HCT116 (cell line): ENCODE measurements at regions not wholly inside any gene's neighbourhood (a gene's known extent, or its start where the extent isn't known, plus 50 kb on each side); places are given as distances from the start of the nearest gene placed in this dataset.
"Not testable (repeated sequence)": the region's sequence is repeated elsewhere in the genome, so short reads cannot be mapped to it uniquely, and the experiment has no call there.

ENCODE experiments used
- ATAC-seq: fragments of 200-7000 bp; cut with Tn5 transposase; 2 replicates; pipeline ENCODE4 v1.9.1; 2020; ENCODE audit warnings: mild to moderate bottlenecking, moderate library complexity
- BruUV-seq: library from RNA; stranded (reverse); fragments of 400-500 nt; replicated peaks from 2 replicates; lab custom pipeline; 2021; lab: Mats Ljungman, UMichigan
- CTCF ChIA-PET: fragments of 300-600 bp; sonication (Branson Sonifier 250); formaldehyde crosslinking; loops from one replicate; lab custom pipeline; 2021; ENCODE audit warnings: antibody characterized with exemption; lab: Charles Lee
- POLR2A ChIA-PET: fragments of 300-600, 350-600 bp; sonication (Branson Sonifier 250); formaldehyde crosslinking; loops from one replicate; lab custom pipeline; 2021; ENCODE audit warnings: antibody characterized with exemption; lab: Charles Lee
- RAD21 ChIA-PET, 2 experiments: fragments of 300-600 bp; sonication (Branson Sonifier 250); formaldehyde crosslinking; loops; one replicate each; lab custom pipeline; 2023; ENCODE audit warnings: low total read pairs in 2 of 2; ENCODE audit not compliant: uncharacterized antibody in 2 of 2, unreplicated experiment in 2 of 2, low non-redundant PET in 1 of 2; lab: Charles Lee
- DNase-seq: peaks from one replicate; pipeline ENCODE4 v3.0.0-alpha.2; 2010; ENCODE audit warnings: low read depth, low spot score
- H2AFZ ChIP-seq: fragments of 200-600 bp; shearing (Covaris generic), sonication (generic); 2 replicates; pipeline ENCODE4 v1.6.1; 2017; ENCODE audit warnings: low read depth, mixed run types, mixed read lengths, antibody characterized with exemption, low read length; ENCODE audit not compliant: poor library complexity, severe bottlenecking
- H3K27ac ChIP-seq: 2 replicates; pipeline ENCODE4 v1.5.1; 2012; ENCODE audit warnings: low read depth, low read length
- H3K27me3 ChIP-seq: fragments of 200-600 bp; sonication (generic); 2 replicates; pipeline ENCODE4 v1.6.1; 2016; ENCODE audit warnings: mixed run types, low read length, mixed read lengths; ENCODE audit not compliant: insufficient read depth
- H3K36me3 ChIP-seq, 2 experiments: fragments of 200-500 bp in 1 of 2; fragments of 200-600 bp in 1 of 2; sonication (Bioruptor generic) in 1 of 2; sonication (generic) in 1 of 2; 2 replicates each; pipeline versions ENCODE4 v1.5.1 to v1.6.1; 2014 to 2016; ENCODE audit warnings: low read length in 2 of 2, inconsistent platforms in 1 of 2, mixed read lengths in 1 of 2, mixed run types in 1 of 2; ENCODE audit not compliant: insufficient read depth in 2 of 2, control insufficient read depth in 1 of 2
- H3K4me1 ChIP-seq, 2 experiments: fragments of 200-600 bp in 1 of 2; sonication (generic) in 1 of 2; 2 replicates each; pipeline versions ENCODE4 v1.5.1 to v1.6.1; 2012 to 2017; ENCODE audit warnings: low read length in 2 of 2, inconsistent platforms in 1 of 2, mild to moderate bottlenecking in 1 of 2, mixed read lengths in 1 of 2, mixed run types in 1 of 2, moderate library complexity in 1 of 2; ENCODE audit not compliant: insufficient read depth in 2 of 2, control insufficient read depth in 1 of 2
- H3K4me2 ChIP-seq: fragments of 200-600 bp; sonication (generic); 2 replicates; pipeline ENCODE4 v1.6.1; 2017; ENCODE audit warnings: mixed run types, low read length, mixed read lengths
- H3K4me3 ChIP-seq, 2 experiments: fragments of 200-600 bp in 1 of 2; sonication (generic) in 1 of 2; replicated peaks in 1 of 2; 2 replicates each; pipeline ENCODE4 v1.5.1; 2011 to 2016; ENCODE audit warnings: low read length in 2 of 2, control low read depth in 1 of 2, low read depth in 1 of 2, mild to moderate bottlenecking in 1 of 2, mixed read lengths in 1 of 2, mixed run types in 1 of 2
- H3K79me2 ChIP-seq: fragments of 200-600 bp; sonication (generic); 2 replicates; pipeline ENCODE4 v1.6.1; 2017; ENCODE audit warnings: mild to moderate bottlenecking, mixed run types, low read length, moderate library complexity, mixed read lengths; ENCODE audit not compliant: insufficient read depth
- H3K9ac ChIP-seq: fragments of 200-600 bp; sonication (generic); 2 replicates; pipeline ENCODE4 v1.6.1; 2016; ENCODE audit warnings: low read length, mixed read lengths
- H3K9me2 ChIP-seq: fragments of 200-600 bp; sonication (generic), shearing (Covaris generic); 2 replicates; pipeline ENCODE4 v1.6.1; 2017; ENCODE audit warnings: mixed run types, mild to moderate bottlenecking, moderate library complexity; ENCODE audit not compliant: insufficient read depth
- H3K9me3 ChIP-seq, 2 experiments: fragments of 200-500 bp in 1 of 2; fragments of 200-600 bp in 1 of 2; sonication (Bioruptor generic) in 1 of 2; sonication (generic) in 1 of 2; 2 replicates each; pipeline ENCODE4 v1.6.1; 2014 to 2017; ENCODE audit warnings: low read length in 2 of 2, mixed read lengths in 2 of 2, inconsistent platforms in 1 of 2, low read depth in 1 of 2, mild to moderate bottlenecking in 1 of 2, mixed run types in 1 of 2, moderate library complexity in 1 of 2; ENCODE audit not compliant: control insufficient read depth in 1 of 2, insufficient read depth in 1 of 2
- H4K20me1 ChIP-seq: fragments of 200-600 bp; sonication (generic), shearing (Covaris generic); 2 replicates; pipeline ENCODE4 v1.6.1; 2017; ENCODE audit warnings: mixed run types, mild to moderate bottlenecking, moderate library complexity; ENCODE audit not compliant: insufficient read depth
- ATF3 ChIP-seq: IDR thresholded peaks from 2 replicates; pipeline ENCODE4 v1.6.1; 2012
- CBX3 ChIP-seq: IDR thresholded peaks from 2 replicates; pipeline ENCODE4 v1.6.1; 2012; ENCODE audit warnings: low read depth
- CEBPB ChIP-seq: IDR thresholded peaks from 2 replicates; pipeline ENCODE4 v1.6.1; 2012; ENCODE audit warnings: low read depth
- EZH2 ChIP-seq: fragments of 200-600 bp; sonication (generic); IDR thresholded peaks from 2 replicates; pipeline ENCODE4 v1.6.1; 2017; ENCODE audit warnings: antibody characterized with exemption, mixed run types
- EZH2phosphoT487 ChIP-seq: fragments of 200-600 bp; IDR thresholded peaks from 2 replicates; pipeline ENCODE4 v1.6.1; 2018; ENCODE audit warnings: antibody characterized with exemption, borderline replicate concordance
- FOSL1 ChIP-seq: IDR thresholded peaks from 2 replicates; pipeline ENCODE4 v1.6.1; 2012; ENCODE audit warnings: low read depth
- ZNF274 ChIP-seq: fragments of 200-500 bp; sonication (Bioruptor generic); IDR thresholded peaks from 2 replicates; pipeline ENCODE4 v1.6.1; 2014; ENCODE audit warnings: mild to moderate bottlenecking, low read depth, low read length, inconsistent platforms
- intact Hi-C: fragments of 100-400 bp; cut with micrococcal nuclease; formaldehyde crosslinking; loops from 2 replicates; pipeline ENCODE4 v1.10.0; 2022
- TF ChIP-seq, protein P1 (sequence below), 3 experiments: fragments of 200-600 bp in 1 of 3; sonication (generic) in 1 of 3; IDR thresholded peaks in 2 of 3; conservative IDR thresholded peaks in 1 of 3; 2 replicates each; pipeline ENCODE4 v1.5.1; 2012 to 2017; ENCODE audit warnings: low read depth in 2 of 3, low read length in 2 of 3, antibody characterized with exemption in 1 of 3, borderline replicate concordance in 1 of 3, control low read depth in 1 of 3, mild to moderate bottlenecking in 1 of 3, mixed read lengths in 1 of 3, mixed run types in 1 of 3, moderate library complexity in 1 of 3; ENCODE audit not compliant: insufficient read depth in 1 of 3

- no peak overlapping the region for H2AFZ ChIP-seq
- peaks cover 7% of the 10 kb centered on the region; the same call in 1 of the 2 replicates for H3K27me3 ChIP-seq
Measured at GRCh38 chr15:69767191-69767590, 314.6 kb downstream of the RPLP1 start.

GRCh38 chr15:69769336-69769735, 316.7 kb downstream of the RPLP1 start:
- DNase-seq, intact Hi-C loops, H3K4me2 ChIP-seq, RAD21 ChIA-PET, POLR2A ChIA-PET, H3K79me2 ChIP-seq, H3K9ac ChIP-seq, H3K36me3 ChIP-seq, H3K9me3 ChIP-seq, BruUV-seq, H3K27ac ChIP-seq, H4K20me1 ChIP-seq, H3K4me3 ChIP-seq, H2AFZ ChIP-seq, H3K9me2 ChIP-seq, ATAC-seq, CTCF ChIA-PET, H3K4me1 ChIP-seq, H3K27me3 ChIP-seq: not testable (repeated sequence)

More at GRCh38 chr15:69767191-69767590, 314.6 kb downstream of the RPLP1 start:
- DNase-seq, result no peak
- Histone ChIP-seq H3K36me3 (no peaks in the 10 kb centered on the region), H3K9me2 (no peaks in the 10 kb centered on the region), H3K79me2 (no peaks in the 10 kb centered on the region), H3K27ac (no peak overlapping the region), H4K20me1 (no peaks in the 10 kb centered on the region), H3K4me1 (peaks cover 0 to 4% of the 10 kb centered on the region in 2 experiments; a peak in 1 of 4 replicates), H3K4me3 (no peak overlapping the region), H3K9me3 (no peaks in the 10 kb centered on the region), H3K9ac (no peak overlapping the region), H3K4me2 (no peak overlapping the region)
- TF ChIP-seq EZH2 (no peak), CEBPB (no peak), ZNF274 (no peak), ATF3 (no peak), FOSL1 (no peak), EZH2phosphoT487 (no peak), CBX3 (no peak)
- TF ChIP-seq, protein P1, sequence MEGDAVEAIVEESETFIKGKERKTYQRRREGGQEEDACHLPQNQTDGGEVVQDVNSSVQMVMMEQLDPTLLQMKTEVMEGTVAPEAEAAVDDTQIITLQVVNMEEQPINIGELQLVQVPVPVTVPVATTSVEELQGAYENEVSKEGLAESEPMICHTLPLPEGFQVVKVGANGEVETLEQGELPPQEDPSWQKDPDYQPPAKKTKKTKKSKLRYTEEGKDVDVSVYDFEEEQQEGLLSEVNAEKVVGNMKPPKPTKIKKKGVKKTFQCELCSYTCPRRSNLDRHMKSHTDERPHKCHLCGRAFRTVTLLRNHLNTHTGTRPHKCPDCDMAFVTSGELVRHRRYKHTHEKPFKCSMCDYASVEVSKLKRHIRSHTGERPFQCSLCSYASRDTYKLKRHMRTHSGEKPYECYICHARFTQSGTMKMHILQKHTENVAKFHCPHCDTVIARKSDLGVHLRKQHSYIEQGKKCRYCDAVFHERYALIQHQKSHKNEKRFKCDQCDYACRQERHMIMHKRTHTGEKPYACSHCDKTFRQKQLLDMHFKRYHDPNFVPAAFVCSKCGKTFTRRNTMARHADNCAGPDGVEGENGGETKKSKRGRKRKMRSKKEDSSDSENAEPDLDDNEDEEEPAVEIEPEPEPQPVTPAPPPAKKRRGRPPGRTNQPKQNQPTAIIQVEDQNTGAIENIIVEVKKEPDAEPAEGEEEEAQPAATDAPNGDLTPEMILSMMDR (IDR thresholded peaks at IDR 0.05 in 2 of 3, conservative IDR thresholded peaks at IDR 0.05 in 1 of 3; ENCODE audit: borderline replicate concordance in 1 of 3, insufficient read depth in 1 of 3, low read depth in 2 of 3, low read length in 2 of 3), result no peak
- no peak for ATAC-seq
- RAD21 ChIA-PET, result no interaction called here
- CTCF ChIA-PET, result no interaction called here
- no TSS peak for BruUV-seq
- intact Hi-C loops, result no loop called here
- POLR2A ChIA-PET, result no interaction called here

DNA sequence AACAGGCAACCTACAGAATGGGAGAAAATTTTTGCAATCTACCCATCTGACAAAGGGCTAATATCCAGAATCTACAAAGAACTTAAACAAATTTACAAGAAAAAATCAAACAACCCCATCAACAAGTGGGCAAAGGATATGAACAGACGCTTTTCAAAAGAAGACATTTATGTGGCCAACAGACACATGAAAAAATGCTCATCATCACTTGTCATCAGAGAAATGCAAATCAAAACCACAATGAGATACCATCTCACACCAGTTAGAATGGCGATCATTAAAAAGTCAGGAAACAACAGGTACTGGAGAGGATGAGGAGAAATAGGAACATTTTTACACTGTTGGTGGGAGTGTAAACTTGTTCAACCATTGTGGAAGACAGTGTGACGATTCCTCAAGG, 321.6 kb downstream of the RPLP1 start:
- H3K4me2 ChIP-seq, intact Hi-C loops, H3K27me3 ChIP-seq, H3K79me2 ChIP-seq, H3K4me3 ChIP-seq, CTCF ChIA-PET, H2AFZ ChIP-seq, H3K9me2 ChIP-seq, H3K27ac ChIP-seq, H3K36me3 ChIP-seq, POLR2A ChIA-PET, BruUV-seq, H3K4me1 ChIP-seq, RAD21 ChIA-PET, H4K20me1 ChIP-seq, ATAC-seq, H3K9ac ChIP-seq, H3K9me3 ChIP-seq, DNase-seq: not testable (repeated sequence)
